ENCODE measurements at regions not wholly inside any gene's neighbourhood (a gene's known extent, or its start where the extent isn't known, plus 50 kb on each side); places are given as distances from the start of the nearest gene placed in this dataset.

- Histone ChIP-seq H3K27ac (no peak overlapping the region), H3K36me3 (no peaks in the 10 kb centered on the region), H3K4me3 (no peak overlapping the region), H3K27me3 (peaks cover 0 to 31% (median 5%) of the 10 kb centered on the region in 7 donors), H3K9me3 (peaks cover 0 to 6% (median 0%) of the 10 kb centered on the region in 11 donors), H3K4me1 (no peaks in the 10 kb centered on the region)
- DNase-seq (no peak), ATAC-seq (no peak)
- no peak for TF ChIP-seq CTCF (IDR thresholded peaks at IDR 0.05)
- intact Hi-C loops (cut with DNase I) = no loop called here
- 66 to 72% methylated on average over 3 of the region's 3 CpGs for WGBS, 2 donors
Measured at GRCh38 chr1:34436836-34437235, 260.1 kb downstream of the C1orf94 start.

- Histone ChIP-seq H3K4me3 (no peak overlapping the region), H3K27me3 (peaks cover 0 to 36% (median 17%) of the 10 kb centered on the region in 7 donors), H3K27ac (no peak overlapping the region), H3K36me3 (no peaks in the 10 kb centered on the region), H3K4me1 (no peaks in the 10 kb centered on the region), H3K9me3 (peaks cover 0 to 6% (median 0%) of the 10 kb centered on the region in 11 donors)
- 50 to 56% methylated on average over 19 of the region's 19 CpGs for WGBS, 2 donors
- ATAC-seq = no peak
- TF ChIP-seq CTCF (IDR thresholded peaks at IDR 0.05) = no peak
- DNase-seq = no peak
- intact Hi-C loops (cut with DNase I) = no loop called here
Measured at GRCh38 chr1:34441259-34442069, 264.8 kb downstream of the C1orf94 start.

- H3K36me3 ChIP-seq = no peaks in the 10 kb centered on the region
- no peak for ATAC-seq
- no peaks in the 10 kb centered on the region for H3K4me1 ChIP-seq
- no peak overlapping the region for H3K4me3 ChIP-seq
- H3K27me3 ChIP-seq = peaks cover 0 to 31% (median 22%) of the 10 kb centered on the region in 7 donors
- TF ChIP-seq CTCF (IDR thresholded peaks at IDR 0.05) = no peak
- WGBS, 2 donors = 46 to 54% methylated on average over 2 of the region's 2 CpGs
- H3K27ac ChIP-seq = no peak overlapping the region
- DNase-seq = no peak
- peaks cover 0 to 6% (median 0%) of the 10 kb centered on the region in 11 donors for H3K9me3 ChIP-seq
- intact Hi-C loops (cut with DNase I) = no loop called here
Measured at GRCh38 chr1:34444516-34444915, 267.8 kb downstream of the C1orf94 start.

- Histone ChIP-seq H3K36me3 (no peaks in the 10 kb centered on the region), H3K27ac (no peak overlapping the region), H3K4me1 (no peaks in the 10 kb centered on the region), H3K27me3 (peaks cover 0 to 28% (median 8%) of the 10 kb centered on the region in 7 donors), H3K4me3 (no peak overlapping the region), H3K9me3 (peaks cover 0 to 2% (median 0%) of the 10 kb centered on the region in 11 donors)
- WGBS, 2 donors = 78 to 86% methylated on average over 3 of the region's 3 CpGs
- ATAC-seq (no peak), DNase-seq (no peak)
- intact Hi-C loops (cut with DNase I) = loop anchor here in 1 of 10 donors (10.0 kb wide), 1 partner anchor 144 kb away; no protein-coding TSS in a partner anchor
- TF ChIP-seq CTCF (IDR thresholded peaks at IDR 0.05) = no peak
Measured at GRCh38 chr1:34450325-34450724, 273.6 kb downstream of the C1orf94 start.
